PC-3 (cell line): ENCODE measurements at regions not wholly inside any gene's neighbourhood (a gene's known extent, or its start where the extent isn't known, plus 50 kb on each side); places are given as distances from the start of the nearest gene placed in this dataset.

ENCODE experiments used
- ATAC-seq: fragments of 200-7000 bp; cut with Tn5 transposase; 2 replicates; pipeline ENCODE4 v1.9.1; 2020; ENCODE audit warnings: mild to moderate bottlenecking, moderate library complexity
- BruUV-seq: library from RNA; stranded (reverse); fragments of 400-500 nt; replicated peaks from 2 replicates; lab custom pipeline; 2021; lab: Mats Ljungman, UMichigan
- CTCF ChIA-PET: fragments of 300-600 bp; sonication (Branson Sonifier 250); formaldehyde crosslinking; loops from one replicate; lab custom pipeline; 2022; ENCODE audit warnings: antibody characterized with exemption; lab: Charles Lee
- POLR2A ChIA-PET: fragments of 300-600 bp; sonication (Branson Sonifier 250); formaldehyde crosslinking; loops from one replicate; lab custom pipeline; 2022; ENCODE audit warnings: antibody characterized with exemption; ENCODE audit not compliant: unreplicated experiment; lab: Charles Lee
- DNase-seq: peaks from one replicate; pipeline ENCODE4 v3.0.0-alpha.2; 2015
- H2AFZ ChIP-seq: fragments of 300-600 bp; sonication (generic); 2 replicates; pipeline ENCODE4 v1.6.0; 2016; ENCODE audit warnings: antibody characterized with exemption, low read length
- H3F3A ChIP-seq: fragments of 300-600 bp; sonication (generic); one replicate; pipeline ENCODE4 v1.6.0; 2017; ENCODE audit warnings: antibody characterized with exemption, low read length, control low read depth, mild to moderate bottlenecking; ENCODE audit not compliant: unreplicated experiment
- H3K27ac ChIP-seq: fragments of 300-600 bp; sonication (generic); 2 replicates; pipeline ENCODE4 v1.5.1; 2016; ENCODE audit warnings: mild to moderate bottlenecking, low read length
- H3K27me3 ChIP-seq: fragments of 300-600 bp; sonication (generic); 2 replicates; pipeline ENCODE4 v1.6.1; 2016; ENCODE audit warnings: low read length, mixed read lengths
- H3K36me3 ChIP-seq: fragments of 300-600 bp; sonication (generic); 2 replicates; pipeline ENCODE4 v1.6.1; 2016; ENCODE audit warnings: low read depth, mixed run types, low read length, mixed read lengths
- H3K4me1 ChIP-seq: fragments of 300-600 bp; sonication (generic); 2 replicates; pipeline ENCODE4 v1.5.1; 2016; ENCODE audit warnings: low read length; ENCODE audit not compliant: insufficient read depth
- H3K4me2 ChIP-seq: fragments of 300-600 bp; sonication (generic); 2 replicates; pipeline ENCODE4 v1.6.0; 2016; ENCODE audit warnings: low read length
- H3K4me3 ChIP-seq: fragments of 300-600 bp; sonication (generic); 2 replicates; pipeline ENCODE4 v1.5.1; 2016; ENCODE audit warnings: mild to moderate bottlenecking, low read length, mixed read lengths
- H3K79me2 ChIP-seq: fragments of 300-600 bp; sonication (generic); 2 replicates; pipeline ENCODE4 v1.6.1; 2017; ENCODE audit warnings: low read length, mixed read lengths
- H3K9ac ChIP-seq: fragments of 300-600 bp; sonication (generic); 2 replicates; pipeline ENCODE4 v1.6.0; 2016; ENCODE audit warnings: mild to moderate bottlenecking, low read length
- H3K9me2 ChIP-seq: fragments of 300-600 bp; sonication (generic); replicated peaks from 2 replicates; pipeline ENCODE4 v1.6.1; 2016; ENCODE audit warnings: mixed run types, low read length, mixed read lengths
- H3K9me3 ChIP-seq: fragments of 300-600 bp; sonication (generic); 2 replicates; pipeline ENCODE4 v1.6.1; 2016; ENCODE audit warnings: low read length, mixed read lengths
- H4K20me1 ChIP-seq: fragments of 300-600 bp; sonication (generic); 2 replicates; pipeline ENCODE4 v1.6.1; 2016; ENCODE audit warnings: low read length, mixed read lengths
- CTCF ChIP-seq: fragments of 300-600 bp; sonication (generic); conservative IDR thresholded peaks from 2 replicates; pipeline ENCODE4 v1.5.1; 2017; ENCODE audit warnings: antibody characterized with exemption, low read depth, mild to moderate bottlenecking, low read length
- EZH2 ChIP-seq: fragments of 300-600 bp; sonication (generic); IDR thresholded peaks from one replicate; pipeline ENCODE4 v1.6.1; 2017; ENCODE audit warnings: antibody characterized with exemption, mild to moderate bottlenecking, low read length; ENCODE audit not compliant: unreplicated experiment
- EZH2phosphoT487 ChIP-seq: fragments of 300-600 bp; sonication (generic); IDR thresholded peaks from 2 replicates; pipeline ENCODE4 v1.6.1; 2018; ENCODE audit warnings: mild to moderate bottlenecking, antibody characterized with exemption, low read length, borderline replicate concordance
- intact Hi-C: fragments of 100-400 bp; cut with micrococcal nuclease; formaldehyde crosslinking; loops from 2 replicates; pipeline ENCODE4 v1.9.0; 2023

- ChIA-PET CTCF (no interaction called here), POLR2A (no interaction called here)
- Histone ChIP-seq H3F3A (no peaks in the 10 kb centered on the region), H3K9me3 (no peaks in the 10 kb centered on the region), H2AFZ (no peak overlapping the region), H3K79me2 (no peaks in the 10 kb centered on the region), H3K27ac (no peak overlapping the region), H3K4me1 (peaks cover 14% of the 10 kb centered on the region; the same call in 1 of the 2 replicates), H3K36me3 (no peaks in the 10 kb centered on the region), H3K4me3 (no peak overlapping the region), H3K27me3 (no peaks in the 10 kb centered on the region), H3K4me2 (no peak overlapping the region), H3K9me2 (no peaks in the 10 kb centered on the region), H3K9ac (no peak overlapping the region), H4K20me1 (no peaks in the 10 kb centered on the region)
- ATAC-seq: no peak
- intact Hi-C loops: loop anchor here (10.0 kb wide), 2 partner anchors 151 to 311 kb away; no protein-coding TSS in a partner anchor
- TF ChIP-seq EZH2 (no peak), CTCF (peak; percentile 43)
- DNase-seq: peak; percentile 3
- no TSS peak for BruUV-seq
These were observed 137.2 kb downstream of the NOC3L start for GRCh38 chr10:94225589-94225988.

GRCh38 chr10:94230134-94230785 is 132.5 kb downstream of the NOC3L start:
- H3K36me3 ChIP-seq: no peaks in the 10 kb centered on the region
- no peaks in the 10 kb centered on the region for H4K20me1 ChIP-seq
- H3K79me2 ChIP-seq: no peaks in the 10 kb centered on the region
- H3K27ac ChIP-seq: no peak overlapping the region
- no peak for ATAC-seq
- H3K27me3 ChIP-seq: no peaks in the 10 kb centered on the region
- no peak overlapping the region for H3K9ac ChIP-seq
- H3K4me2 ChIP-seq: no peak overlapping the region
- TF ChIP-seq EZH2phosphoT487 (no peak), EZH2 (no peak), CTCF (no peak)
- no peak for DNase-seq
- CTCF ChIA-PET: no interaction called here
- no peaks in the 10 kb centered on the region for H3K9me3 ChIP-seq
- intact Hi-C loops: no loop called here
- POLR2A ChIA-PET: no interaction called here
- H3F3A ChIP-seq: no peaks in the 10 kb centered on the region
- no peaks in the 10 kb centered on the region for H3K4me1 ChIP-seq
- BruUV-seq: no TSS peak
- no peak overlapping the region for H3K4me3 ChIP-seq
- H3K9me2 ChIP-seq: no peaks in the 10 kb centered on the region
- no peak overlapping the region for H2AFZ ChIP-seq

GRCh38 chr10:94232711-94233383 is 129.9 kb downstream of the NOC3L start:
- Histone ChIP-seq H3K4me1 (no peaks in the 10 kb centered on the region), H3K36me3 (no peaks in the 10 kb centered on the region), H3K4me3 (no peak overlapping the region), H3K4me2 (no peak overlapping the region), H3K9ac (no peak overlapping the region), H3K9me2 (no peaks in the 10 kb centered on the region), H3K9me3 (no peaks in the 10 kb centered on the region), H2AFZ (no peak overlapping the region), H3K27me3 (no peaks in the 10 kb centered on the region), H4K20me1 (no peaks in the 10 kb centered on the region), H3K27ac (no peak overlapping the region), H3K79me2 (no peaks in the 10 kb centered on the region), H3F3A (no peaks in the 10 kb centered on the region)
- intact Hi-C loops: no loop called here
- ChIA-PET CTCF (no interaction called here), POLR2A (no interaction called here)
- BruUV-seq: no TSS peak
- ATAC-seq: no peak
- TF ChIP-seq EZH2: no peak
- DNase-seq: no peak
